CD14-positive monocyte (primary cell): ENCODE measurements at regions not wholly inside any gene's neighbourhood (a gene's known extent, or its start where the extent isn't known, plus 50 kb on each side); places are given as distances from the start of the nearest gene placed in this dataset.

Source experiments
- DNase-seq, 3 donors: peaks; one replicate each; pipeline ENCODE4 v3.0.0-alpha.2; 2011 to 2022
- H2AFZ ChIP-seq: 2 replicates; pipeline ENCODE4 v1.6.0; 2012; ENCODE audit warnings: mild to moderate bottlenecking, low read depth, low read length, inconsistent platforms; ENCODE audit not compliant: insufficient read depth, poor library complexity, severe bottlenecking
- H3K27ac ChIP-seq, 2 donors: 1 replicate in 1 of 2; 2 replicates in 1 of 2; pipeline ENCODE4 v1.5.1; 2012 to 2013; ENCODE audit warnings: low read length in 2 of 2, control low read depth in 1 of 2, inconsistent platforms in 1 of 2, low read depth in 1 of 2, mild to moderate bottlenecking in 1 of 2
- H3K27me3 ChIP-seq, 2 donors: one replicate each; pipeline versions ENCODE4 v1.6.0 to v1.6.1; 2011 to 2013; ENCODE audit warnings: low read length in 2 of 2; ENCODE audit not compliant: control insufficient read depth in 2 of 2, insufficient read depth in 2 of 2
- H3K36me3 ChIP-seq, 2 donors: replicated peaks in 1 of 2; 1 replicate in 1 of 2; 2 replicates in 1 of 2; pipeline versions ENCODE4 v1.5.1 to v1.6.1; 2012 to 2013; ENCODE audit warnings: low read length in 2 of 2, control low read depth in 1 of 2, inconsistent platforms in 1 of 2, mild to moderate bottlenecking in 1 of 2; ENCODE audit not compliant: insufficient read depth in 2 of 2, control insufficient read depth in 1 of 2
- H3K4me1 ChIP-seq, 2 donors: 1 replicate in 1 of 2; 2 replicates in 1 of 2; pipeline versions ENCODE4 v1.5.1 to v1.6.1; 2012 to 2013; ENCODE audit warnings: low read length in 2 of 2, control low read depth in 1 of 2, inconsistent platforms in 1 of 2, mild to moderate bottlenecking in 1 of 2, moderate library complexity in 1 of 2; ENCODE audit not compliant: insufficient read depth in 2 of 2, control insufficient read depth in 1 of 2
- H3K4me2 ChIP-seq: replicated peaks from 2 replicates; pipeline ENCODE3; 2012; ENCODE audit warnings: low read length, moderate library complexity, mild to moderate bottlenecking; ENCODE audit not compliant: poor library complexity, severe bottlenecking; ENCODE audit errors: extremely low read depth
- H3K4me3 ChIP-seq, 3 experiments: fragments of 200-600 bp in 1 of 3; sonication (generic) in 1 of 3; replicated peaks in 1 of 3; 1 replicate in 2 of 3; 2 replicates in 1 of 3; pipeline ENCODE4 v1.5.1; 2011 to 2013; ENCODE audit warnings: low read length in 3 of 3, mild to moderate bottlenecking in 3 of 3, control low read depth in 2 of 3, low read depth in 2 of 3, inconsistent platforms in 1 of 3, moderate library complexity in 1 of 3
- H3K79me2 ChIP-seq: 2 replicates; pipeline ENCODE4 v1.6.0; 2012; ENCODE audit warnings: mild to moderate bottlenecking, control low read depth, inconsistent platforms, low read length, moderate library complexity; ENCODE audit not compliant: insufficient read depth
- H3K9ac ChIP-seq: 2 replicates; pipeline ENCODE4 v1.6.0; 2017; ENCODE audit warnings: low read length, mild to moderate bottlenecking; ENCODE audit not compliant: insufficient read depth, poor library complexity, severe bottlenecking
- H3K9me3 ChIP-seq, 2 donors: replicated peaks in 1 of 2; 1 replicate in 1 of 2; 2 replicates in 1 of 2; pipeline versions ENCODE4 v1.5.1 to v1.6.1; 2012 to 2013; ENCODE audit warnings: low read length in 2 of 2, control low read depth in 1 of 2; ENCODE audit not compliant: control insufficient read depth in 1 of 2, insufficient read depth in 1 of 2
- H4K20me1 ChIP-seq: 2 replicates; pipeline ENCODE4 v1.6.0; 2012; ENCODE audit warnings: mild to moderate bottlenecking, low read length, control low read depth, moderate library complexity; ENCODE audit not compliant: insufficient read depth
- H3K27ac Mint-ChIP-seq, 7 donors: one replicate each; pipeline ENCODE4 v1.8.0; 2020; ENCODE audit warnings: mild to moderate bottlenecking in 7 of 7, mixed read lengths in 7 of 7, moderate library complexity in 6 of 7, inconsistent platforms in 2 of 7
- H3K27me3 Mint-ChIP-seq, 3 donors: one replicate each; pipeline ENCODE4 v1.8.0; 2021 to 2022; ENCODE audit warnings: low read depth in 3 of 3, mild to moderate bottlenecking in 3 of 3, mixed read lengths in 3 of 3, moderate library complexity in 3 of 3, inconsistent platforms in 1 of 3
- H3K36me3 Mint-ChIP-seq, 2 donors: one replicate each; pipeline ENCODE4 v1.8.0; 2020; ENCODE audit warnings: mixed read lengths in 2 of 2, inconsistent platforms in 1 of 2, mild to moderate bottlenecking in 1 of 2
- H3K4me1 Mint-ChIP-seq: one replicate; pipeline ENCODE4 v1.8.0; 2020; ENCODE audit warnings: mild to moderate bottlenecking, mixed read lengths
- H3K4me3 Mint-ChIP-seq, 2 donors: one replicate each; pipeline ENCODE4 v1.8.0; 2020; ENCODE audit warnings: mild to moderate bottlenecking in 2 of 2, mixed read lengths in 2 of 2, moderate library complexity in 1 of 2
- H3K9me3 Mint-ChIP-seq, 7 donors: one replicate each; pipeline ENCODE4 v1.8.0; 2020 to 2022; ENCODE audit warnings: mixed read lengths in 7 of 7, mild to moderate bottlenecking in 6 of 7, moderate library complexity in 6 of 7, inconsistent platforms in 2 of 7
- WGBS: methylation state at CpG from one replicate; pipeline ENCODE4 v1.1.5; 2013; ENCODE audit warnings: missing lambda C conversion rate; ENCODE audit not compliant: insufficient coverage; 5-methylcytosine and 5-hydroxymethylcytosine counted together
- intact Hi-C, 2 donors: fragments of 100-400 bp; cut with micrococcal nuclease; formaldehyde crosslinking; loops; one replicate each; pipeline versions ENCODE4 v1.15.0 to v1.15.1; 2023
- TF ChIP-seq, protein P1 (sequence below): fragments of 200-600 bp; IDR thresholded peaks from one replicate; pipeline ENCODE4 v1.8.0; 2022; ENCODE audit warnings: antibody characterized with exemption, mild to moderate bottlenecking

DNA sequence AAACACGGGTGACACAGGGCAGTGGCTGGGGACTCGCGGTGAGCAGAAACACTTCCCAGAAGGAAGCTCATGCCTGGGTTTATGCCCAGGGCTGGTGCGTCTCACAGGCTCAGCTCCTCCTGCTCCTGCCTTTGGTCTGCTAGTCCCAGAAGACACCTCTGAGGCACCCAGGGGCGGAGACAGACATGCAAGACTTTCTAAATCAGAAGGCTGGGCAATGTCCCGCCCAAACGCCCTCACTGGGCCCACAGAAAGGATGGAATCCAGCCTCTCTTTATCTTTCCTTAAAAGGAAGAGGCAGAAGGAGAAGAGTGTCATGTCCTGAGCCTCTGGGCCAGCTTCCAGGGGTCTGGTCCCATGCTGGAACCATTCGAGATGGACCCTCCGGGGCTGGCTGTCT, 197.7 kb upstream of the RPL38 start:
- DNase-seq, result no peak
- intact Hi-C loops, result no loop called here
- no peak overlapping the region for H3K4me3 Mint-ChIP-seq
- no peaks in the 10 kb centered on the region for H3K9me3 Mint-ChIP-seq
- Histone ChIP-seq H3K79me2 (no peaks in the 10 kb centered on the region), H3K9me3 (no peaks in the 10 kb centered on the region), H4K20me1 (no peaks in the 10 kb centered on the region), H3K36me3 (no peaks in the 10 kb centered on the region), H2AFZ (no peak overlapping the region), H3K4me3 (no peak overlapping the region), H3K27ac (no peak overlapping the region), H3K27me3 (no peaks in the 10 kb centered on the region), H3K4me2 (no peak overlapping the region), H3K9ac (no peak overlapping the region), H3K4me1 (peaks cover 5 to 19% of the 10 kb centered on the region in 2 donors)
- no peak overlapping the region for H3K27ac Mint-ChIP-seq
- peaks cover 25% of the 10 kb centered on the region for H3K4me1 Mint-ChIP-seq
- peaks cover 9 to 13% (median 10%) of the 10 kb centered on the region in 3 donors for H3K27me3 Mint-ChIP-seq
- TF ChIP-seq, protein P1, sequence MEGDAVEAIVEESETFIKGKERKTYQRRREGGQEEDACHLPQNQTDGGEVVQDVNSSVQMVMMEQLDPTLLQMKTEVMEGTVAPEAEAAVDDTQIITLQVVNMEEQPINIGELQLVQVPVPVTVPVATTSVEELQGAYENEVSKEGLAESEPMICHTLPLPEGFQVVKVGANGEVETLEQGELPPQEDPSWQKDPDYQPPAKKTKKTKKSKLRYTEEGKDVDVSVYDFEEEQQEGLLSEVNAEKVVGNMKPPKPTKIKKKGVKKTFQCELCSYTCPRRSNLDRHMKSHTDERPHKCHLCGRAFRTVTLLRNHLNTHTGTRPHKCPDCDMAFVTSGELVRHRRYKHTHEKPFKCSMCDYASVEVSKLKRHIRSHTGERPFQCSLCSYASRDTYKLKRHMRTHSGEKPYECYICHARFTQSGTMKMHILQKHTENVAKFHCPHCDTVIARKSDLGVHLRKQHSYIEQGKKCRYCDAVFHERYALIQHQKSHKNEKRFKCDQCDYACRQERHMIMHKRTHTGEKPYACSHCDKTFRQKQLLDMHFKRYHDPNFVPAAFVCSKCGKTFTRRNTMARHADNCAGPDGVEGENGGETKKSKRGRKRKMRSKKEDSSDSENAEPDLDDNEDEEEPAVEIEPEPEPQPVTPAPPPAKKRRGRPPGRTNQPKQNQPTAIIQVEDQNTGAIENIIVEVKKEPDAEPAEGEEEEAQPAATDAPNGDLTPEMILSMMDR, result no peak
- H3K36me3 Mint-ChIP-seq, result no peaks in the 10 kb centered on the region
- 84% methylated on average over 9 of the region's 9 CpGs for WGBS

DNA sequence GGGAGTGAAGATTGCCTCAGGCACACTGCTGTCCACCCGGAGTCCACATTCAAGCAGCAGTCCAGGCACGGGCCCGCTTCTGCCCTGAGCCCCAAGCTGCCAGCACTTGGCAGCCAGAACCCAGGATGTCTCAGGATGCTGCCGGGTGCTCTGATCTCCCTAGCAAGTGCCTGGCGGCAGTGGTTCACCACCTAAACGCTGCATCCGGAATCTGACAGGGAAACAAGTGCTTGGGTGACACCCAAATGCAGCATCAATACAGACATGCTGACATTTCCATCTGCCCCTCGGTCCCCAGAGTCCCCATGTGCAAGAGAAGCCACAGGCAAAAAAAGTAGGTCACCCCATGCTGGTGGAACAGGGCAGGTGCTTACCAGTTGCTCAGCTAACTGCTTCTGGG, 197.1 kb upstream of the RPL38 start:
- Histone ChIP-seq H3K79me2 (no peaks in the 10 kb centered on the region), H3K27me3 (no peaks in the 10 kb centered on the region), H2AFZ (no peak overlapping the region), H4K20me1 (no peaks in the 10 kb centered on the region), H3K9me3 (no peaks in the 10 kb centered on the region), H3K4me2 (no peak overlapping the region), H3K9ac (no peak overlapping the region), H3K4me1 (peaks cover 5 to 19% of the 10 kb centered on the region in 2 donors), H3K4me3 (no peak overlapping the region), H3K27ac (no peak overlapping the region), H3K36me3 (no peaks in the 10 kb centered on the region)
- intact Hi-C loops, result no loop called here
- H3K27ac Mint-ChIP-seq, result no peak overlapping the region
- TF ChIP-seq, protein P1, result no peak
- no peaks in the 10 kb centered on the region for H3K9me3 Mint-ChIP-seq
- no peak overlapping the region for H3K4me3 Mint-ChIP-seq
- WGBS, result 97% methylated on average over 7 of the region's 8 CpGs
- no peaks in the 10 kb centered on the region for H3K36me3 Mint-ChIP-seq
- DNase-seq, result no peak
- peaks cover 9 to 12% (median 10%) of the 10 kb centered on the region in 3 donors for H3K27me3 Mint-ChIP-seq
- H3K4me1 Mint-ChIP-seq, result peaks cover 30% of the 10 kb centered on the region
